ENCODE measurements at regions not wholly inside any gene's neighbourhood (a gene's known extent, or its start where the extent isn't known, plus 50 kb on each side); places are given as distances from the start of the nearest gene placed in this dataset.

GRCh38 chr10:4326647-4327046 lies 499.4 kb upstream of the AKR1E2 start:
- Mint-ChIP-seq H3K4me3 (no peak overlapping the region), H3K9me3 (no peaks in the 10 kb centered on the region), H3K4me1 (no peaks in the 10 kb centered on the region), H3K27me3 (peaks cover 11% of the 10 kb centered on the region), H3K27ac (no peak overlapping the region), H3K36me3 (no peaks in the 10 kb centered on the region)
- no peak for DNase-seq

DNA sequence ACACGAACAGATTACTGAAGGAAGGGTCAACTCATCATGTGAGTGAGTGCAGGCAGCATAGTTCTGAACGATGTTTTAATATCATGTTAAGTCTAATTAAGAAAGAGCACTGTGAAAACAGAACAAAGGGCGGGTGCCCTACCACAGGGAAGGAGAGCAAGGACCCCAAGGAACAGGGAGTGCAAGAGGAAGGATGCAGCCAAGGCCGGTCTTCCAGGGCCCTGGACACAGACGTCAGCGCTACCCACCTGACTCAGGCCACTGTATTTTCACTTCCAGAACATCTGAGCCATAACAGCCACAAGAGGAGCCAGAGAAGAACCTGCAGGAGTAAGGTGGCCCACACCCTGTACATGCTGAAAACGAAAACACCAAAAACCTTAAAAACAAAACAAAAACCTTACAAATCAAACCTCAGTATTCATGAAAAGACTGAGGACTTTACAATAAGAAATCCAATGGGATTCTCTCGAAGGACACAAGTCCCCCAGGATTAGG lies 506.1 kb upstream of the AKR1E2 start:
- no peak overlapping the region for H3K27ac Mint-ChIP-seq
- H3K4me3 Mint-ChIP-seq: no peak overlapping the region
- no peak for DNase-seq
- H3K9me3 Mint-ChIP-seq: no peaks in the 10 kb centered on the region
- H3K36me3 Mint-ChIP-seq: no peaks in the 10 kb centered on the region
- H3K4me1 Mint-ChIP-seq: no peaks in the 10 kb centered on the region
- H3K27me3 Mint-ChIP-seq: peaks cover 7% of the 10 kb centered on the region

- DNase-seq: no peak
- Mint-ChIP-seq H3K27me3 (peaks cover 11% of the 10 kb centered on the region), H3K4me3 (no peak overlapping the region), H3K36me3 (no peaks in the 10 kb centered on the region), H3K4me1 (no peaks in the 10 kb centered on the region), H3K9me3 (no peaks in the 10 kb centered on the region), H3K27ac (no peak overlapping the region)
Measured at GRCh38 chr10:4316161-4316810, 509.7 kb upstream of the AKR1E2 start.

DNA sequence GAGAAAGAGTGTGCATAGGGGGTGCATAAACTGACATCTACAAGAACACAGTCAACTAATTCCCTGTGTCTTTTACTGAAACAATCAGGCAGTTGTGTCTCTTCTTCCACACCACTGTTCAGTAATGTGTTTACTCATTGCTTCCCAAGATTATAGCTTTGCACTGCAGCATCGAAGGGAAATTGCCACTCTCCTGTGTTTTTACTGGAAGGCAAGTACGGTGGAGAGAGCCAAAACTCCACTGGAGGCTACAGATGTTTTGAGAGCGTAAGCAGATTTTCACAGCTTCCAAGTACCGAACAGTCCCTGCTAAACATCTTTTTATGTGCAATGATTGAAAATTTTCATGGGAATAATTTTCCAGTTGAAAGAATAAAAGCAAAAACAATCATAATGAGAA lies 510.5 kb upstream of the AKR1E2 start:
- Mint-ChIP-seq H3K27ac (no peak overlapping the region), H3K4me3 (no peak overlapping the region), H3K4me1 (no peaks in the 10 kb centered on the region), H3K27me3 (peaks cover 14% of the 10 kb centered on the region), H3K9me3 (no peaks in the 10 kb centered on the region), H3K36me3 (no peaks in the 10 kb centered on the region)
- DNase-seq: no peak

GRCh38 chr10:4313051-4313450 lies 513.0 kb upstream of the AKR1E2 start:
- H3K4me1 Mint-ChIP-seq: no peaks in the 10 kb centered on the region
- DNase-seq: no peak
- no peak overlapping the region for H3K4me3 Mint-ChIP-seq
- no peaks in the 10 kb centered on the region for H3K36me3 Mint-ChIP-seq
- H3K27me3 Mint-ChIP-seq: peaks cover 14% of the 10 kb centered on the region
- no peaks in the 10 kb centered on the region for H3K9me3 Mint-ChIP-seq
- H3K27ac Mint-ChIP-seq: no peak overlapping the region

- Mint-ChIP-seq H3K27me3 (peaks cover 14% of the 10 kb centered on the region), H3K9me3 (no peaks in the 10 kb centered on the region), H3K36me3 (no peaks in the 10 kb centered on the region), H3K4me3 (no peak overlapping the region), H3K27ac (no peak overlapping the region), H3K4me1 (no peaks in the 10 kb centered on the region)
- no peak for DNase-seq
Measured at GRCh38 chr10:4312051-4312835, 513.8 kb upstream of the AKR1E2 start.

DNA sequence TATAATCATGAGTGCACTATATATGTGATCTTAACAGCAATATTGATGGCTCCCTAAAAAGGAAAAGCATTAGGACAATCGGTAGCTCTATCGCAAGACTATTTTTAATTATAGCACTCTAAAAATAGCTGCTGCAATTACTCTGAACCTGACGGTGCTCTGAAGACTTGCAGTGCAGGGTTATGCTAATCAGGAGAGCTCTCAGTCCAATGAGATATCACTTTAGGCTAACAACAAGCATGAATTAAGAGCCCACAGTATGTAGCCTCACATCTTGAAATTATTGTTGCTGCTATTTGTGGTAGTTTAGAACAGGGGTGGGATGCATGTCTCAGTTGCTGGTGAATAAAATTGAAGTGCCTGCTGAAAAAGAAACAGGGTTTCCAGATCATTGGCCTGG lies 515.8 kb upstream of the AKR1E2 start:
- Mint-ChIP-seq H3K27me3 (peaks cover 14% of the 10 kb centered on the region), H3K4me3 (no peak overlapping the region), H3K36me3 (no peaks in the 10 kb centered on the region), H3K4me1 (no peaks in the 10 kb centered on the region), H3K27ac (no peak overlapping the region), H3K9me3 (no peaks in the 10 kb centered on the region)
- no peak for DNase-seq

GRCh38 chr10:4307910-4308309 lies 518.1 kb upstream of the AKR1E2 start:
- Mint-ChIP-seq H3K4me1 (no peaks in the 10 kb centered on the region), H3K4me3 (no peak overlapping the region), H3K27me3 (peaks cover 9% of the 10 kb centered on the region), H3K27ac (no peak overlapping the region), H3K9me3 (no peaks in the 10 kb centered on the region), H3K36me3 (no peaks in the 10 kb centered on the region)
- DNase-seq: no peak

- no peak overlapping the region for H3K4me3 Mint-ChIP-seq
Measured at GRCh38 chr10:4306871-4307270, 519.1 kb upstream of the AKR1E2 start.

GRCh38 chr10:4303045-4303444 lies 518.0 kb upstream of the KLF6 start:
- no peak for DNase-seq
- H3K4me1 Mint-ChIP-seq: no peaks in the 10 kb centered on the region
- no peak overlapping the region for H3K27ac Mint-ChIP-seq
- no peak overlapping the region for H3K4me3 Mint-ChIP-seq
- H3K27me3 Mint-ChIP-seq: peaks cover 4% of the 10 kb centered on the region
- no peaks in the 10 kb centered on the region for H3K36me3 Mint-ChIP-seq
- H3K9me3 Mint-ChIP-seq: no peaks in the 10 kb centered on the region

More at GRCh38 chr10:4306871-4307270, 519.1 kb upstream of the AKR1E2 start:
- Mint-ChIP-seq H3K4me1 (no peaks in the 10 kb centered on the region), H3K9me3 (no peaks in the 10 kb centered on the region), H3K36me3 (no peaks in the 10 kb centered on the region), H3K27me3 (peaks cover 9% of the 10 kb centered on the region), H3K27ac (no peak overlapping the region)
- no peak for DNase-seq

- H3K27ac Mint-ChIP-seq: no peak overlapping the region
- no peaks in the 10 kb centered on the region for H3K9me3 Mint-ChIP-seq
- DNase-seq: no peak
- no peaks in the 10 kb centered on the region for H3K36me3 Mint-ChIP-seq
- peaks cover 4% of the 10 kb centered on the region for H3K27me3 Mint-ChIP-seq
- no peaks in the 10 kb centered on the region for H3K4me1 Mint-ChIP-seq
- no peak overlapping the region for H3K4me3 Mint-ChIP-seq
Measured at GRCh38 chr10:4301291-4302045, 516.5 kb upstream of the KLF6 start.

DNA sequence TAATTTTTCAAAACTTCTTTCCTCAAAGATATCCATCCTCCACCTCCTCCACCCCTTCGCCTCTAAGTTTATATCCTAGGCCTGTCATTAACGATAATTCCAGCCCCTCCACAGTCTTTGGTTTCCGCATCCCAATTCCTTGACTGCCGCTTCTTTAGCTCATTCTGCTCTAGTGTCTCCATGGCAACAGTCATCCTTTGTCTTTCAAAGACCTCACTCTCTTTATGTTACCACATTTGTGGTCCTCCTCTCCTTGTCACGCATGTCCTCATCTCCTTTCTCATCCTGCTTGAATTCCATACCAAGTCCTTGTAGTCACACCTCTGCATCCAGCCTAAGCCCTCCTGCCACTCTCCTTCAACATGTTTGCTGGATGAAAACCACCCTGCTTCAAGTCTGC lies 511.2 kb upstream of the KLF6 start:
- H3K27ac Mint-ChIP-seq: no peak overlapping the region
- no peaks in the 10 kb centered on the region for H3K27me3 Mint-ChIP-seq

DNA sequence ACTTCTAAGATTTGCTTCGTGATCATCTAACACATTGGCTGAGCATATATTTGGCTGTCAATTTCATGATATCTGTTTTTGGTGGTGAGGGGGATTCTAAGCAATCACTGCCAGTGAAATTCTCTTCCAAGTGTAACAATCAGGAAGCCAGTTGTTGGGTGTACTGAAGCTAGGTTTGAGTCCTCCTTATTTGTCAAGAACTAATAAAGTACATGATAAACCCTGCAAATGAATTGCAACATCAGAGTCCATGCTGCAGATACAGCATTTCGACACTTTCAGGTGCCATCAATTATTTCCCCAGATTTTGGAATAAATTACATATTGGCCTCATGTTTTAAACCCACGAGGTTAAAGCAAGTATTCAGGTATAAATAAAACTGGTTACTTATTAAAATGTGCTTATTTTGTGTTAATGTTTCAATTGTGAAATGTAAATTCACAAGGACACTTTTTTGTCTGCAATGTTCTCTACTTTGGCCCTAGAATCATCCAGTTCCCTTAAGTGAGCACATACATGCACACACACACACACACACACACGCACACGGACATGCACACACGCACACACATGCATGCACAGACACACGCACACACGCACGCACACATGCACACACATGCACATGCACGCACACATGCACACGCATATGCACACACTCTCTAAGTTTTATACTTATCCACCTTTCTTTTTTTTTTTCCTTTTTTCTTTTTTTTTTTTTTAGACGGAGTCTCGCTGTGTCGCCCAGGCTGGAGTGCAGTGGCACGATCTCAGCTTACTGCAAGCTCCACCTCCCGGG lies 510.2 kb upstream of the KLF6 start:
- Mint-ChIP-seq H3K36me3 (no peaks in the 10 kb centered on the region), H3K4me3 (no peak overlapping the region), H3K9me3 (no peaks in the 10 kb centered on the region), H3K4me1 (no peaks in the 10 kb centered on the region), H3K27me3 (no peaks in the 10 kb centered on the region), H3K27ac (no peak overlapping the region)
- DNase-seq: no peak

More for the DNA sequence above, 511.2 kb upstream of the KLF6 start:
- Mint-ChIP-seq H3K4me1 (no peaks in the 10 kb centered on the region), H3K4me3 (no peak overlapping the region), H3K9me3 (no peaks in the 10 kb centered on the region), H3K36me3 (no peaks in the 10 kb centered on the region)
- DNase-seq: no peak

GRCh38 chr10:4294271-4294670 lies 509.3 kb upstream of the KLF6 start:
- Mint-ChIP-seq H3K4me3 (no peak overlapping the region), H3K27ac (no peak overlapping the region), H3K36me3 (no peaks in the 10 kb centered on the region), H3K9me3 (no peaks in the 10 kb centered on the region), H3K4me1 (no peaks in the 10 kb centered on the region), H3K27me3 (no peaks in the 10 kb centered on the region)
- no peak for DNase-seq

DNA sequence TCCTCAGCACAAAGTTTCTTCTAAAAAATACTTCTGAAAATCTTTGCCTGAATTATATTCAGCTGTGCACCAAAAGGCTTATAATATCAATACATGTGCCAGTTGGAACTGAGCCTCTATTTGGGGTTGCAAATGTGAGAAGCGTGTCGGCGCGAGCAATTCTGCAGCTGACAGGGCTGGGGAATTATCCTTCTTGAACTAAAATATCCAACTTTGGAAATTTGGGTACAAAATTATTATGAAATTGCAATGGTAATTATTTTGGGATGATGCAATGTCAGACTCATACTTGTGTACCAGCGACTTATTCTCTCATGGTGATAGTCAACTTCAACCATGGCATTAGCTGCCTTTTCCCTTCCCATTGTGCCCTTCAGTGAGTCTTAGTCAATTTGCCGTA lies 507.0 kb upstream of the KLF6 start:
- Mint-ChIP-seq H3K4me1 (no peaks in the 10 kb centered on the region), H3K27ac (no peak overlapping the region), H3K4me3 (no peak overlapping the region), H3K9me3 (no peaks in the 10 kb centered on the region), H3K36me3 (no peaks in the 10 kb centered on the region), H3K27me3 (no peaks in the 10 kb centered on the region)
- DNase-seq: no peak

Data from activated naive CD8-positive, alpha-beta T cell treated with anti-CD3 and anti-CD28 coated beads for 36 hours (primary cell).